Tibial nerve (tissue), 4 donors: ENCODE measurements at regions not wholly inside any gene's neighbourhood (a gene's known extent, or its start where the extent isn't known, plus 50 kb on each side); places are given as distances from the start of the nearest gene placed in this dataset.

Experiments
- EP300 ChIP-seq, 2 donors: sonication (generic); formaldehyde crosslinking; IDR thresholded peaks; one replicate each; pipeline ENCODE4 v1.6.1; 2017; ENCODE audit warnings: antibody characterized with exemption in 2 of 2, mild to moderate bottlenecking in 1 of 2
- TF ChIP-seq, protein P1 (sequence below), 5 experiments: fragments of 200-600 bp in 3 of 5; fragments of 450-650 bp in 2 of 5; sonication (generic) in 3 of 5; IDR thresholded peaks; one replicate each; pipeline ENCODE4 v1.5.1; 2016 to 2019; ENCODE audit warnings: antibody characterized with exemption in 5 of 5, mild to moderate bottlenecking in 3 of 5, moderate library complexity in 2 of 5

GRCh38 chr1:221908573-221908972 is 166.7 kb upstream of the DUSP10 start:
- no peak for TF ChIP-seq EP300 (IDR thresholded peaks at IDR 0.05)
- TF ChIP-seq, protein P1, sequence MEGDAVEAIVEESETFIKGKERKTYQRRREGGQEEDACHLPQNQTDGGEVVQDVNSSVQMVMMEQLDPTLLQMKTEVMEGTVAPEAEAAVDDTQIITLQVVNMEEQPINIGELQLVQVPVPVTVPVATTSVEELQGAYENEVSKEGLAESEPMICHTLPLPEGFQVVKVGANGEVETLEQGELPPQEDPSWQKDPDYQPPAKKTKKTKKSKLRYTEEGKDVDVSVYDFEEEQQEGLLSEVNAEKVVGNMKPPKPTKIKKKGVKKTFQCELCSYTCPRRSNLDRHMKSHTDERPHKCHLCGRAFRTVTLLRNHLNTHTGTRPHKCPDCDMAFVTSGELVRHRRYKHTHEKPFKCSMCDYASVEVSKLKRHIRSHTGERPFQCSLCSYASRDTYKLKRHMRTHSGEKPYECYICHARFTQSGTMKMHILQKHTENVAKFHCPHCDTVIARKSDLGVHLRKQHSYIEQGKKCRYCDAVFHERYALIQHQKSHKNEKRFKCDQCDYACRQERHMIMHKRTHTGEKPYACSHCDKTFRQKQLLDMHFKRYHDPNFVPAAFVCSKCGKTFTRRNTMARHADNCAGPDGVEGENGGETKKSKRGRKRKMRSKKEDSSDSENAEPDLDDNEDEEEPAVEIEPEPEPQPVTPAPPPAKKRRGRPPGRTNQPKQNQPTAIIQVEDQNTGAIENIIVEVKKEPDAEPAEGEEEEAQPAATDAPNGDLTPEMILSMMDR (IDR thresholded peaks at IDR 0.05), result no peak
